ENCODE measurements at regions not wholly inside any gene's neighbourhood (a gene's known extent, or its start where the extent isn't known, plus 50 kb on each side); places are given as distances from the start of the nearest gene placed in this dataset.
"Not testable (repeated sequence)": the region's sequence is repeated elsewhere in the genome, so short reads cannot be mapped to it uniquely, and the experiment has no call there.

GRCh38 chr16:26583803-26584202 lies 482.9 kb upstream of the C16orf82 start:
- DNase-seq (ENCODE audit: low read depth, low spot score), result no peak

GRCh38 chr16:26593700-26594099 lies 473.0 kb upstream of the C16orf82 start:
- no peak for DNase-seq (ENCODE audit: low read depth, low spot score)

GRCh38 chr16:26594666-26595065 lies 472.1 kb upstream of the C16orf82 start:
- DNase-seq (ENCODE audit: low read depth, low spot score), result no peak

- no peak for DNase-seq (ENCODE audit: low read depth, low spot score)
These were observed 471.5 kb upstream of the C16orf82 start for GRCh38 chr16:26595199-26595598.

- not testable (repeated sequence) for DNase-seq (ENCODE audit: low read depth, low spot score)
These were observed 470.7 kb upstream of the C16orf82 start for GRCh38 chr16:26596033-26596432.

- DNase-seq (ENCODE audit: low read depth, low spot score), result no peak
These were observed 468.7 kb upstream of the C16orf82 start for GRCh38 chr16:26598061-26598460.

- no peak for DNase-seq (ENCODE audit: low read depth, low spot score)
These were observed 467.5 kb upstream of the C16orf82 start for GRCh38 chr16:26598998-26599784.

GRCh38 chr16:26599785-26600104 lies 467.0 kb upstream of the C16orf82 start:
- no peak for DNase-seq (ENCODE audit: low read depth, low spot score)

GRCh38 chr16:26601335-26601734 lies 465.4 kb upstream of the C16orf82 start:
- DNase-seq (ENCODE audit: low read depth, low spot score), result no peak

GRCh38 chr16:26605626-26606271 lies 461.0 kb upstream of the C16orf82 start:
- DNase-seq (ENCODE audit: low read depth, low spot score), result no peak

GRCh38 chr16:26606381-26607150 lies 460.2 kb upstream of the C16orf82 start:
- no peak for DNase-seq (ENCODE audit: low read depth, low spot score)

- DNase-seq (ENCODE audit: low read depth, low spot score), result no peak
These were observed 452.4 kb upstream of the C16orf82 start for GRCh38 chr16:26614237-26614841.

GRCh38 chr16:26623442-26623841 lies 443.3 kb upstream of the C16orf82 start:
- no peak for DNase-seq (ENCODE audit: low read depth, low spot score)

GRCh38 chr16:26627958-26628357 lies 438.8 kb upstream of the C16orf82 start:
- DNase-seq (ENCODE audit: low read depth, low spot score), result no peak

- DNase-seq (ENCODE audit: low read depth, low spot score), result not testable (repeated sequence)
These were observed 435.4 kb upstream of the C16orf82 start for GRCh38 chr16:26631365-26631764.

GRCh38 chr16:26642047-26642664 lies 424.6 kb upstream of the C16orf82 start:
- DNase-seq (ENCODE audit: low read depth, low spot score), result no peak

- DNase-seq (ENCODE audit: low read depth, low spot score), result no peak
These were observed 423.2 kb upstream of the C16orf82 start for GRCh38 chr16:26643519-26643918.

GRCh38 chr16:26644912-26645543 lies 421.7 kb upstream of the C16orf82 start:
- no peak for DNase-seq (ENCODE audit: low read depth, low spot score)

- DNase-seq (ENCODE audit: low read depth, low spot score), result no peak
These were observed 421.1 kb upstream of the C16orf82 start for GRCh38 chr16:26645614-26646013.

- DNase-seq (ENCODE audit: low read depth, low spot score), result no peak
These were observed 418.9 kb upstream of the C16orf82 start for GRCh38 chr16:26647870-26648269.

GRCh38 chr16:26648851-26649250 lies 417.9 kb upstream of the C16orf82 start:
- no peak for DNase-seq (ENCODE audit: low read depth, low spot score)
